ENCODE measurements at regions not wholly inside any gene's neighbourhood (a gene's known extent, or its start where the extent isn't known, plus 50 kb on each side); places are given as distances from the start of the nearest gene placed in this dataset.

DNA sequence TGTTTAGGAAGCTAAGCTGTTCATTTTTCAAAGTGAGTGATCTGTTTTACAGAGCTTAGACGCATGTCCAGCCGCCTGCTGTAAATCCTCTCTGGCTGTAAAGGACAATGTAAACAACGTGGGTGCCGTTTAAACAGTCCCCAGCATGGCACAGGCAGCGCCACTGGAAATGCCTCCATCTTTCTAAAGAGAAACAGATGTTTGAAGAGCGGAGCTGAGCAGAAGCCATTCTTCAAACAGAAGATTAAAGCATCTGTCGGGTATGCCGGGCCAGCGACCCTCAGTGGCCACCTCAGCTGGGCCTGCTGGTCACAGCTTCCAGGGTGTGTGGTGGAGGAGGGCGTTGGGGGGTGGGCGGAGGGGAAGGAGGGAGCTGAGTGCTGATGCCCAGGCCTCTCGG lies 138.6 kb downstream of the ERMARD start:
- no peak for DNase-seq (ENCODE audit: low spot score)

DNA sequence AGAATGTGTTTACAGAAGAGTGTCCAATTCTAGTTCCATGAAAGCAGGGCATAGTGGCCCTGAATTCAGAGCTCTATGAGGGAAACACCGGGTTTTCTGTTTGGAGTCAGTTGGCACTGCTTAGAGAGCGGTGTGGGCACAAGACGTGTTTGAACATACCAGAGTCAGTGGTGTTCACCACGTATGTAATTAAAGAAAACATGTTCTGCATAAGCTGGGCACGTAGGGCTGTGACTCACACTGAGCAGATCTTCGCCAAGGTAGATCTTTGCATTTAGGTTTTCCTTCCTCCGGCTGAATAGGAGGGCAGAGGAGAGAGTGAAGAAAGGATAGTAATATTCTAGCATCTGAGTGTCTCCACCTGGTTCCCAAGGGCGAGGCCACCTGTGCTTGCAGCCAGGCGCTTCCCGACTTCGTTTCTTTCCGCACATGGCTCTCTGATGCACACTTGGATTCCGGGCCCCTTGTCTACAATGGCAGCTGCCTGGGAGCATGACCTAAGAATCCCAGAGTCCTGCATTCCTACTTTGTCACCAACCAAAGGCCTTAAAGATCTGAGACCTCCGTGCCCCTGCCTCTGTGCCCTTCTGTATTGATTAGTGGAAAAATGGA lies 136.2 kb downstream of the ERMARD start:
- no peak for DNase-seq (ENCODE audit: low spot score)

DNA sequence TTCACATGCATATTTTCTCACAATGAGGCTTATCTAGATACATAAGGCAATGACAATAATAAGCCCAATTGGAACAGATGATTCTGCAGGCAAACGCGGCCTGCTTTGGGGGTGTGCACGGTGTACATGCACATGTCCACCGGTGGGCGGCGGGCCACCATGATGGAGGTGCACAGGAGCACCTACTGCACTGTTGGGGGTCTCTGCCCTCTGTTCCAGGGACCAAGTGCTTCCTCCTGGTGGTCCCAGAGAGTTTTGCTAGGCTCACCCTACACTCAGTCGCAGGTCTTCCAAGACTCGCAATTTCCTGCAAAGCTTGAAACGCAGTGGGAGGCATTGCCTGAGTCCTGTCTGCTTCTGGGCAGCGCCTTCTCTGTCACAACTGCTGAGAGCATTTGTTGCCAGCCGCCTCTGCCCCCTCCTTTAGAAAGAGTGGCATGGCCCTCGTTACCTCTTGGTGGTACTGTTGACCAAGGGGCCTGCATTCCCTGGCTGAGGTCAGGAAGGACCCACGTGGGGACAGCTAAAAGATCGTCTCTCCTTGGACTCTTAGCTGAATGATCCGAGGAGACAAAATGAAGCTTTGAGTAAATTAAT lies 135.3 kb downstream of the ERMARD start:
- DNase-seq (ENCODE audit: low spot score) = no peak

DNA sequence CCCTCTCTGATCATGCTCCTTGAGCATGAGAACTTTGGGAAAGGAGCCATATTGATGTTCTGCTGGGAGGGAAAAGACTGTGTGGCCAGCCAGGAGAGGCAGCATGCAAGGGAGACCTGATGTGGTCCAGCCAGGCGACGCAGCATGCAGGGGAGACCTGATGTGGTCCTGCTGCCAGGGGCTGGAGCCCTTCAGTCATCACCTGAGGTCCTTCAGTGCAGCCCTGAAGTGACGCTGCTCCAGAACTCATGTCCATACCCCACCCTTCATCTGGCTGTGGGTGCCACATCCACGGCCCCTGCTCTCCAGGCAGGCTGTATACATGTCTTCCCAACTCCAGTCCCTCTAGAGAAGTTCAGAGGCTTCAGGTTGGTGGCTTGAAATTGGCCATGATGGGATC lies 134.4 kb downstream of the ERMARD start:
- no peak for DNase-seq (ENCODE audit: low spot score)

DNA sequence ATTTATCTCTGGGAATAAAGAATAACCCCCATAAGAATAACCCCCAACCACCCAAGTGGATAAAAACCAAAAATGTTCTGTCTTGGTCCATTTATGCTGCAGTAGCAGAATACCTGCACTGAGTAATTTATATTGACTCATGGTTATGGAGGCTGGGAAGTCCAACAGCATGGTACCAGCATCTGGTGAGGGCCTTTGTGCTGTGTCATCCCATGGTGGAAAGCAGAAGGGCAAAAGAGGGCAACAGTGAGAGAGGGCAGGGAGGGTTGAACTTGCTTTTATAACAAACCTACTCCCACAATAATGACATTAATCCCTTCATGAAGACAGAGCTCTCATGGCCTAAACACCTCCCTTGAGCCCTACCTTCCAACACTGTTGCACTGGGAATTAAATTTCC lies 133.7 kb downstream of the ERMARD start:
- DNase-seq (ENCODE audit: low spot score) = no peak

DNA sequence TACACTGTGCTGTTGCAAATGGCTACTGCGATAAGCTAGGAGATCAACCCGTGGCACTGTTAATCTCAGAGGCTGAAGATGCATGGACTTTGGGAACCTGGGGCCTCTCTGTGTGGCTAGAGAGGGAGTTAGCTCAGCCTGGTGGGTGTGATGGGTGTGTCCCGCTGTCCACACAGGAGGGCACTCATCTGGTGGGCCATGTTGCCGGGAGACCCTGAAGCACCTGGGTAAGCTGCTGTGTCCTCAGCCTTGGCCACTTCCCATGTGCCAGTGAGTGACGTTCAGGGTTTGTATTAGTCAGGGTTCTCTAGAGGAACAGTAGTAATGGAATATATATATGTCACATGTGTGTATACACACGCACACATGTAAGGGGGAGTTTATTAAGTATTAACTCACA lies 132.7 kb downstream of the ERMARD start:
- DNase-seq (ENCODE audit: low spot score) = no peak

DNA sequence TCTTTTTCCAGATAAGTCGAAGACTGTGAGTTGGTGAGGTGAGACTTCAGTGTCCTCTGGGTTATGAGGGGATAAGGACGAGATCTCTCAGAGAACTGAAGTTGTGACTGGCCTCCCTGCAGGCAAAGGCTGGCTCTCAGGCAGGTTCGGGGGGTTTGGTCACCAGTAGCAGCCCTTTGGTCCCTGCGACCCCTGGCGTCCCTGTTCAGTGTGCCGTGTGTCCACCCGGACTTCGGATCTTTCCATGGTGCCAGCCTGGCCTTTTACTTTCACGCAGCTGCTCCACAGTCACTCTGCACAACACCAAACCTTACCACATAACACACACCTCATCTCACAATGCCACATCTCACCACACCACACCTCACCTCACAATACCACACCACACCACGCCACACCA lies 131.9 kb downstream of the ERMARD start:
- no peak for DNase-seq (ENCODE audit: low spot score)

DNA sequence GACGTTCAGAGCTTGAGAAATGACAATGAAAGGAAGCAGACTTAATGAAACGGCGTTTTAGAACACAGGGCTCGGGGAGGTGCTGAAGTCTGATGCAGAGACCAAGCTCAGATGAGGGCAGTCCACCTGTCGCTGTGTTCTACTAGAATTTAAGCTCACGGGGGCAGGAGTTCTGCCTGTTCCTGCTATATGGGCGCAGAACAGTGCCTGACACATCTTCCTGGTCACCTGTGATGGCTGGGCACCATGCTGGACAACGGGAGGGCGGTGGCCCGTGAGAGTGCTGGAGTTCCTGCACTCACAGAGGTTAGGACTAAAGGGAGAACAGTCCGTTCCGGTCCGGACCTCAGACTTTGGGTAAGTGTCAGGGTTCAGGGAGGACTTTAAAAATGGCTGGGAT lies 130.6 kb downstream of the ERMARD start:
- DNase-seq (ENCODE audit: low spot score) = no peak

DNA sequence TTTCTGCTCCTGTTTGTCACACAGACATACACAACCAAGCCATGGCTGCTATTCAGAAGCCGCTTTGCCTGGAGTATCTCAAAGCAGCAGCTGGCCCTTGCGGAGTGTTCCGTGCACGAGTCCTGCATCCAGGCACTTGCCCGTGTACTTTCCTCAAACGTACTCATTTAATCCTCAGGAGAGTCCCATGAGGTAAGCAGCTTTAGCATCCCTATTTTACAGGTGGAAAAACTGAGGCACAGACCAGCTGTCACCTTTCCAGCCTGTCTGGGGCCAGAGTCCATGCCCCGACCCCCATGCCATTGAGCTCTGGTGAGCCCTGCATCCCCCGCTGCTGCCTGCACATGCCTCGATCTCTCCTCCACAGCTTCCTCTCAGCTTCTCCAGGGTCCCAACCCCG lies 130.0 kb downstream of the ERMARD start:
- DNase-seq (ENCODE audit: low spot score) = no peak

DNA sequence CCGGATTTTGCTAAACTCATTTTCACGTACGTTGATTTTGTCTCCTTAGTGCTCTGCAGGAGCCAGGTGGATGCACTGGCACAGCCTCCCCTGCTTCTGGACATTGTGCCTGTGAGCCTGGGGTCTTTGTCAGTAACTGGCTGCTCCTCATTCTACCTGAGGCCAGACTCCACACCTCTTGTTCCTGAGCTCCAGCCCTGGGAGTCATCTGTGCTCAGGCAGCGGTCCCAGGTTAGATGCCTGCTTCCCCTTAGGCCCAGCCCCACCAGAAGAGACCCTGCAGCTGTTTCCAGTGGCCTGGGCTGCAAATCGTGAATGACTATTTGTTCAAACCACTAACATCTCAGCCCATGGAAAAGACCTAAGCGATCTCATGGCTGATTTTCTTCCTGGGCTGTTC lies 129.1 kb downstream of the ERMARD start:
- DNase-seq (ENCODE audit: low spot score) = no peak

DNA sequence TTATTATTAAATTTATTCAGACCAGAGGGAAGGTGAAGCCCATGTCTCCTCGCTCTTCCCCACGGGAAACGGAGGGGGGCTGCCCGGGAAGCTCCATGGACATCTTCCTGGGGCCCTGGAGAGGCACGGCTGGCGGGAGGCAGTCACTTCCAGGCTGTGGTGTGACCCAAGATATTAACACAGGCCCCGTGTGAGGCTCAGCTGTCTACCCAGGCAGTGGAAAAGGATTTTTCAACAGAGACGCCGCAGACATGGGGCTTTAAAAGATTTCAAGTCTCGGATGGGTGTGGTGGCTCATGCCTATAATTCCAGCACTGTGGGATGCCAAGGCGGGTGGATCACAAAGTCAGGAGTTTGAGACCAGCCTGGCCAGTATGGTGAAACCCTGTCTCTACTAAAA lies 117.9 kb downstream of the ERMARD start:
- DNase-seq (ENCODE audit: low spot score) = no peak

DNA sequence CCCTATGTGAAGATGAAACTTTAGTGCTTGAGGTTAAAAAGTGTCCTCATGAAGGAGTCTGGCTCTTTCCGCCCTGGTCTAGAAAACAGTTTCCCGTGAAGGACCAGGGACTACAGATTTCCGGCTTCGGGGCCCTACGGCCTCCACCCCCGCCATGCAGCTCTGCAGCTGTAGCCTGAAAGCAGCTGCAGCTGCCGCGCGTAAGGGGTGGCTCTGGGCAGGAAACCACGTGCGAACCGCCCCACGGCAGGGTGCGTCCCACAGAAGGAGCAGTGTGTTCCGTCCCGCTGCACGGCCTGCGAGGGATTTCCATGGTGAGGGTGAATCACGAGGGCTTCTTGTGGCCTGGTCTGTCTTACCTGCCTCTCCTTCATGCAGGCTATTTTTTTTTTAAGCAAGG lies 117.0 kb downstream of the ERMARD start:
- DNase-seq (ENCODE audit: low spot score) = no peak

DNA sequence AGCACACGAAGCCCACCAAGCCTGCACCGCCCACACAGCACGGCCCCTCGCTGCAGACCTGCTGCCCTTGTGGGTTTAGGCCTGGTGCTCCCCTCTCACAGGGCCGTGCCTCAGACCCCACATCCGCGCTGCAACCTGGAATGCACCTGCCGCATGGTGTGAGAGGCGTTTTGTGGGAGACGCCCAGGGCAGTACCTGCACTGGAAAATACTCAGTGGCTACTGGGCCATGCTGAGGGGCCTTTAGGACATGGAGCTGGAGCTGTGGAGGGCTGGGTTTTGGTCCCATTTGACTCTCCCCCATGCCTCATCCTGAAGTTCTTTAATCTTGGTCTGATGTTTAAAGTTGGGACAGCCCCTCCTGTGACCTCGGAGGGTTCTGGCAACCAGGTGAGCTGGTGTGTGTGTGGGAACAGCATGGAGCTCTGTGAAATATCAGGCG lies 116.3 kb downstream of the ERMARD start:
- DNase-seq (ENCODE audit: low spot score) = no peak

DNA sequence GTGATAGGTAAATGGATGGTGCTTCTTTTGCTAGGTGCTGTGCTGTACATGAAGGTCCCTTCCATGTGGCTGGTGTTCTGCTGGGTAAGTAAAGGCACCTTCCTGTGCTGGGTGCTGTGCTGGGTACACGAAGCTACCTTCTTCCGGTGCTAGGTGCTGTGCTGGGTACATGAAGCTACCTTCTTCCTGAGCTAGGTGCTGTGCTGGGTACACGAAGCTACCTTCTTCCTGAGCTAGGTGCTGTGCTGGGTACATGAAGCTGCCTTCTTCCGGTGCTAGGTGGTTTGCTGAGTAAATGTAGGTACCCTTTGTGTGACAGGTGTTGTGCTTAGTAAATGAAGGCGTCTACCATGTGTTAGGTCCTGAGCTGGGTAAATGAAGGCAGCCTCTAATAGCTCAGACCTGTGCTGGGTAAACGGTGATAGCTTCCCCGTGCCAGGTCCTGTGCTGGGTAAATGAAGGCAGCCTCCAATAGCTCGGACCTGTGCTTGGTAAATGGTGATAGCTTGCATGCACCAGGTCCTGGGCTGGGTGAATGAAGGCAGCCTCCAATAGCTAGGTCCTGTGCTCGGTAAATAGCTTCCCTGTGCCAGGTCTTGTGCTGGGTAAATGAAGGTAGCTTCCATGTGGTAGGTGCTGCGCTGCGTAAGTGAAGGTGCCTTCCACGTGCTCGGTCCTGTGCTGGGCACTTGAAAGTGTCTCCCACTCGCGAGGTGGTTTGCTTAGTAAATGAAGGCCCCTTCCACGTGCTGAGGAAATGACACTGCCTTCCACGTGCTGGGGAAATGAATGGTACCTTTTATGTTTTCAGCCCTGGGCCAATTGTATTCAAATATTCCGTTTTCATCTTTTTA lies 115.5 kb downstream of the ERMARD start:
- no peak for DNase-seq (ENCODE audit: low spot score)

DNA sequence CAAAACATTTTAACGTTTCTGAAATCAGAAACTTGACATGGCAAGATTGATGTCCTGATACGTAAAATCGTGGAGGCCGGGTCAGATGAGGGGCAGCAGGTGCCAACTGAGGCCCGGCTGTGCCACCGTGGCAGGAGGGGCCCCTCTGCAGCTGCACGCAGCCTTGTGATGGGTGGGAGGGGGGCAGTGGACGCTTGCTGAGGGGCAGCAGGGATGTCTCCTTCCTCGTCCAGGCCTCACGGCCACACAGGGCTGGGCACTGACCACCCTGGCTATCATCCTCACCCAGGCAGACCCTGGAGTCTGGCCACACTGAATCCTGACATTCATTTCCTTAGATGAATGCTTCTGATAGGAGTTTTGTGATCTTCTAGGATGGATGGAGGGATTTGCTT lies 114.7 kb downstream of the ERMARD start:
- no peak for DNase-seq (ENCODE audit: low spot score)

DNA sequence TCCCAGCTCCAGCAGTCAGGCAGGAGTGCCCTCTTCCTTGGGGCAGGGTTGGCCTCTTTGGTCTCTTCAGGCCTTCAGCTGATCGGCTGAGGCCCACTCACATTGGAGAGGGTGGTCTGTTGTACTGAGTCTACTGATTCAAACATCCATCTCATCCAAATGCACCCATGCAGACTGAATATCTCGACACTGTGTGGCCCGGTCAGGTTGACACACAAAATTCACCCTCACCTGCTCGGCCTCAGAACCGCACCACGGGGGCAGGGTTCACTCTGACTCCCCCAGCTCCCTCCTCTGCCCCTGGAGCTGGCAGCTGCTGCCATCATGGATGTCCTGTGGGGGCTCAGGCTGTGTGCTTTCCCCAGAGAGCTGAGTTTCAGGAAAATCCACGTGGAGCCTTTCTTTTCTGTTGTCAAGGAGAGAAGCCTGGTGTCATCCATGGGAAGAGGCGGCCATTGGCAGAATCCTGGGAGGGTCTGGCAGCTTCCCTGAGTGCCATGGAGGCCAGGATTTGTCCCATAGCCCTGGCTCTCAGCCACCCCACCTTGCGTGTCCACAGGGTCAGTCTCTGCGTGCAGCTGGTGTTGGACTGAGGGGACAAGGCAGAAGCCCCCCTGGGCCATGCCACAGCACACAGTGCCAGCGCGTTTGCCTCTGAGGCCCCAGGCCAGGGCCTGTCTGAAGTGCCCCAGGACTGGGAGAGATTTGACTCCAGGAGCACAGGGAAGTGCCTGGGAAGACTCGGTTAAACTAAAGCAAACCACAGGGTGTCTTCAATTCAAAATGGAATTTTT lies 114.1 kb downstream of the ERMARD start:
- no peak for DNase-seq (ENCODE audit: low spot score)

DNA sequence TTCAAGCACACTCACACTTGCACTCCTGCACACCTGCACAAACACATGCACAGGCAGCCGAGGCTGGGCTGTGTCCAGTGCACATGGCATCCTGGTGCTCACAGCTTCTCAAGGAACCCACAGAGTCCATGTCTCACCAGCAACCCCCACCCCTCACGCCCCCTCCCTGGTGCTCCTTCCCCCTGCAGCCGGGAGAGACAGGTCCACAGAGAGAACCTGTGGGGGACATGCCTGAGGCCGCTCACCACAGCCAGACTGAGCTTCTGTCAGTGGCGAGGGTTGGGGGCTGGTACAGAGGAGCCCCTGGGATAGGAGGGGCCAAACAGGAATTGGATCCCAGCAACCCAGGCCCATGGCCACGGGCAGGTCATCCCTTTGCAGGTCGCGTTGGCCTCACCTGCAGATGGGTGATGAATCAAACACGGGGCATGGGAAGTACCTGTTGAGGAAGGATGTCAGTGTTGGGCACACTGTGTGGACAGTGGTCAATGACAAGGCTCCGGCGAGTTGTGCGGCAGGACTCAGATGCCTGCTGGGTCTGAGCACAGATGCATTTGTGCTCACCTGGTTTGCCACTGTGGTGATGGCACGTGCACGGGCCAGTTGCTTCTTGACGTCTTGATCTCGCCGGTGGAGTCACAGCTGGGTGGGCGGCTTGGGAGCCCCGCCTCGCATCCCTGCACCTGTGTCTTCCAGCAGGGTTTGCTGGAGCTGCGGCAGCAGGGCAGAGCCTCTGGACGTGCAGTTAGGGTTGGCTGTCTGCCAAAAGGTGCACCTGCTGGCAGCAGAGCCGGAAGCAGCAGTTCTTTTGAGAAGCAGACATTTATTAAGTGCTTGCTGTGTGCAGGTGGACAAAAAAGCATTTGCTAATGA lies 113.0 kb downstream of the ERMARD start:
- no peak for DNase-seq (ENCODE audit: low spot score)

DNA sequence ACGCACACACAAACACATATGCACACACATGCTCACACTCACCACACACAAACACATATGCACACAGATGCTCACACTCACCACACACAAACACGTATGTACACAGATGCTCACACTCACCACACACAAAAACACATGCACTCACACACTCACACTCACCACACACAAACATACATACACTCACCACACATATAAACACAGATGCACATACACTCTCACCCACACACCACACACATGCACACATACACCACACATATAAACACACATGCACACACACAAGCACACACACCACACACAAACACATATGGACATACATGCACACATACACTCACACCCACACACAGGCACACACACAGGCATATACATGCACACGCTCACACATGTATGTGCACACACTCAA lies 112.3 kb downstream of the ERMARD start:
- DNase-seq (ENCODE audit: low spot score) = no peak

DNA sequence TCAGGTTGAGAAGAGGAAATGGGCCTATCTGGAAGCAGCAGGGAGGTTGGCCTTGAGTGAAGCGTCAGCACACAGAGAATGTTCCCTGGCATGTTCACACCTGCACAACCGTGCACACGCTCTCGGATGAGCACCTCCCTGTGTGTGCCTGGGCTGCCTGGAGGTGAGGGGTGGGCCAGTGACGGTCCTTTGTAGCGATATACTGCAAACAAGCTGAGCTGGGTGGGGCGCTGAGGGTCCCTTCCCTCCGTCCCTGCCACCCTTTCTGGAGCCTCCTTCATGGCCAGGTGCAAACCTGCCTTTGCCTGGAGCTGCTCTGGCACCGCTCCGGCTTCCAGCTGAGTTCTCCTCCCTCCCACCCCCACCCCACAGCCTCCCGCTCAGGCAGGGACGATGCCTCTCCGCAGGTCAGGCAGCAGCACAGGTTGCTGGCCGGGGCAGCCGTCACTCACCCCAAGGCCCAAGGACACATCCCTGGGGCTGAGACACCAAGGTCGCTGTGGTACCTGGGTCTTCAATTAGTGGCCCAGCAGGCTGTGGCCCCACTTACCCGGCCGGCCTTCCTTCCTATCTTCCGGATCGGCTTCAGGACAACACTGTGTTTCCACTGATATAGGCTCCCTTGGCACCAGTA lies 111.6 kb downstream of the ERMARD start:
- DNase-seq (ENCODE audit: low spot score) = no peak

DNA sequence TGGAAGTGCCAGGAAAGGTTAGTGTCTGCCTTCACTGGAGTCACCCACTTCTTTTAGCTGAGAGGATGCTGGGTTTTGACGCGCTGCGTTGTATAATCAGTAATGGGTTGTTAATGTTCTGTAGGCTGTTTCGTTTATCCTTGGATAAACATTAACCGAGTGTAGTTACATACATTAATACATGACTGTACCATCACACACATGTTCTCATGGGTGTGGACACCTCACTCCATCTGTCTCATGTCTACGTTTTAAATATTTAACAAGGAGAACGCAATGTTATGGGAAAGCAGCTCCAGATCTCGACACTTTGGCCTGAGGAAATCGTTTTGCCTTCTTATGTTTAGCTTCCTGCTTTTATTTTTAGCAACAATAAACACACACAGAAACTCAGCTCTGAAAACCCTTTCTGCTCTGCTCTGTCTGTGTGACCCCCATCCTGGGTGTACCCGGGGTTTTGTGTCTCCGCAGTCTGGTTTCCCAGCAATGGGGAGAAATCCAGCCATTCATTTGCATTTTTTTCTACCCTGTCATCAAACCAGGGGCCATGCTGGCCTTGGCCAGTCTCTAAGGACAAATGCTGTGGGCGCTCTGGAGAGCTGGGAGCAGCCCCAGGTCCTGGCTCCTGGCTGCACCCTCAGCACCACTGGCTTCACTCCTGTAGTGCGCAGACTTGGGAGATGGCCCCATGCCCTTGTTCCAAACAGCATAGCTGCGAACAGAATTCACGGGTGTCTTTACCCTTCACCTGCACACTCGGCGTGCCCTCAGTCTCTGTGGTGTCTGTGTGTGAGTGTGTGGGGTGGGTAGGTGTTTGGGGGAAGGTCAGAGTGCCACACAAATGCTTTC lies 110.8 kb downstream of the ERMARD start:
- no peak for DNase-seq (ENCODE audit: low spot score)

Measured in COLO829 (cell line).